ENCODE measurements at regions not wholly inside any gene's neighbourhood (a gene's known extent, or its start where the extent isn't known, plus 50 kb on each side); places are given as distances from the start of the nearest gene placed in this dataset.

DNA sequence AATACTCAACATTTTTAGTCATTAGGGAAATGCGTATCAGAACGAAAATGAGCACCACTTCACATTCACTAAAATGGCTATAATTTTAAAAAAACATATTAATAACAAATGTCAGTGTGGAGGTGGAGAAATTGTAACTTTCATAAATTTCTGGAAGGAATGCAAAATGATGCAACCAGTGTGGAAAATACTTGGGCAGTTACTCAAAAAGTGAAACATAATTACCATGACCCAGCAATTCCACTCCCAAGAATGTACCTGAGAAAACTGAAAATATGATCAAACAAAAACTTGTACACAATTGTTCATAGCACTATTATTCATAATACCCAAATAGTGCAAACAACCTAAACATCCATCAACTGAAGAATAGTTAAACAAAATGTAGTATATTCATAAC lies 76.1 kb upstream of the FAM241A start (continued):
- TF ChIP-seq NANOG (IDR thresholded peaks at IDR 0.05; ENCODE audit: insufficient read depth, low read depth, low read length, poor library complexity, severe bottlenecking): no peak
- no peak for TF ChIP-seq HDAC6 (IDR thresholded peaks at IDR 0.05; ENCODE audit: low read depth, low read length)
- no peak for TF ChIP-seq KDM5A (IDR thresholded peaks at IDR 0.05; ENCODE audit: low read length)
- no peak for TF ChIP-seq ASH2L (IDR thresholded peaks at IDR 0.05; ENCODE audit: low read length)
- no peak for TF ChIP-seq TAF1 (IDR thresholded peaks at IDR 0.05; ENCODE audit: low read depth, low read length)
